ENCODE measurements at regions not wholly inside any gene's neighbourhood (a gene's known extent, or its start where the extent isn't known, plus 50 kb on each side); places are given as distances from the start of the nearest gene placed in this dataset.

GRCh38 chr6:154899824-154900463, 95.2 kb upstream of the TIAM2 start:
- Mint-ChIP-seq H3K4me3 (no peak overlapping the region), H3K4me1 (peaks cover 5% of the 10 kb centered on the region), H3K36me3 (peaks cover 8% of the 10 kb centered on the region), H3K9me3 (no peaks in the 10 kb centered on the region), H3K27me3 (ENCODE audit: low read depth) (no peaks in the 10 kb centered on the region), H3K27ac (peak overlapping the region; percentile 39)
- no peak for DNase-seq (ENCODE audit: low spot score in 2 of 2, unreplicated experiment in 2 of 2)
- TF ChIP-seq CTCF (IDR thresholded peaks at IDR 0.05; ENCODE audit: unreplicated experiment), result no peak

GRCh38 chr6:154901876-154902552, 93.1 kb upstream of the TIAM2 start:
- no peak overlapping the region for H3K4me3 Mint-ChIP-seq
- no peak for TF ChIP-seq CTCF (IDR thresholded peaks at IDR 0.05; ENCODE audit: unreplicated experiment)
- peak overlapping the region; percentile 22 for H3K27ac Mint-ChIP-seq
- H3K36me3 Mint-ChIP-seq, result peaks cover 8% of the 10 kb centered on the region
- no peaks in the 10 kb centered on the region for H3K27me3 Mint-ChIP-seq (ENCODE audit: low read depth)
- H3K4me1 Mint-ChIP-seq, result peaks cover 5% of the 10 kb centered on the region
- DNase-seq (ENCODE audit: low spot score in 2 of 2, unreplicated experiment in 2 of 2), result no peak
- H3K9me3 Mint-ChIP-seq, result no peaks in the 10 kb centered on the region

GRCh38 chr6:154907291-154907690, 87.8 kb upstream of the TIAM2 start:
- no peaks in the 10 kb centered on the region for H3K27me3 Mint-ChIP-seq (ENCODE audit: low read depth)
- H3K4me1 Mint-ChIP-seq, result peaks cover under 1% of the 10 kb centered on the region
- no peaks in the 10 kb centered on the region for H3K9me3 Mint-ChIP-seq
- peaks cover 13% of the 10 kb centered on the region for H3K36me3 Mint-ChIP-seq
- no peak for TF ChIP-seq CTCF (IDR thresholded peaks at IDR 0.05; ENCODE audit: unreplicated experiment)
- DNase-seq (ENCODE audit: low spot score in 2 of 2, unreplicated experiment in 2 of 2), result no peak
- H3K27ac Mint-ChIP-seq, result no peak overlapping the region
- H3K4me3 Mint-ChIP-seq, result no peak overlapping the region

- DNase-seq (ENCODE audit: low spot score in 2 of 2, unreplicated experiment in 2 of 2), result no peak
- H3K4me1 Mint-ChIP-seq, result no peaks in the 10 kb centered on the region
- no peak overlapping the region for H3K27ac Mint-ChIP-seq
- H3K27me3 Mint-ChIP-seq (ENCODE audit: low read depth), result no peaks in the 10 kb centered on the region
- H3K36me3 Mint-ChIP-seq, result peaks cover 11% of the 10 kb centered on the region
- no peaks in the 10 kb centered on the region for H3K9me3 Mint-ChIP-seq
- no peak overlapping the region for H3K4me3 Mint-ChIP-seq
- TF ChIP-seq CTCF (IDR thresholded peaks at IDR 0.05; ENCODE audit: unreplicated experiment), result no peak
Observed at GRCh38 chr6:154908723-154909122, 86.4 kb upstream of the TIAM2 start.

- Mint-ChIP-seq H3K27ac (no peak overlapping the region), H3K36me3 (peaks cover 11% of the 10 kb centered on the region), H3K4me1 (no peaks in the 10 kb centered on the region), H3K27me3 (ENCODE audit: low read depth) (no peaks in the 10 kb centered on the region), H3K4me3 (no peak overlapping the region), H3K9me3 (no peaks in the 10 kb centered on the region)
- DNase-seq (ENCODE audit: low spot score in 2 of 2, unreplicated experiment in 2 of 2), result no peak
- TF ChIP-seq CTCF (IDR thresholded peaks at IDR 0.05; ENCODE audit: unreplicated experiment), result no peak
Observed at GRCh38 chr6:154909311-154909710, 85.8 kb upstream of the TIAM2 start.

Data from mesothelial cell of epicardium (in vitro differentiated cells).